Natural killer cell (primary cell): ENCODE measurements at regions not wholly inside any gene's neighbourhood (a gene's known extent, or its start where the extent isn't known, plus 50 kb on each side); places are given as distances from the start of the nearest gene placed in this dataset.
A peak's percentile ranks its signal among the peaks of the same experiment; 100 is the strongest.
"Not testable (repeated sequence)": the region's sequence is repeated elsewhere in the genome, so short reads cannot be mapped to it uniquely, and the experiment has no call there.

ENCODE experiments used
- ATAC-seq, 3 donors: fragments of 150-1000 bp in 2 of 3; fragments of 200-7000 bp in 1 of 3; cut with Tn5 transposase; 1 replicate in 1 of 3; 2 replicates in 2 of 3; pipeline ENCODE4 v1.10.0; 2021; ENCODE audit warnings: mild to moderate bottlenecking in 2 of 3, moderate library complexity in 2 of 3
- DNase-seq, 2 donors: peaks; one replicate each; pipeline versions ENCODE4 v3.0.0 to v3.0.0-alpha.2; 2013 to 2021; ENCODE audit warnings: mixed read lengths in 1 of 2
- H3K27ac ChIP-seq: one replicate; pipeline ENCODE4 v1.5.1; 2013; ENCODE audit warnings: mild to moderate bottlenecking, low read length
- H3K27me3 ChIP-seq: one replicate; pipeline ENCODE4 v1.6.1; 2013; ENCODE audit warnings: low read length; ENCODE audit not compliant: control insufficient read depth, insufficient read depth
- H3K36me3 ChIP-seq: one replicate; pipeline ENCODE4 v1.6.1; 2013; ENCODE audit warnings: low read length; ENCODE audit not compliant: control insufficient read depth, insufficient read depth
- H3K4me1 ChIP-seq: one replicate; pipeline ENCODE4 v1.6.1; 2013; ENCODE audit warnings: low read length; ENCODE audit not compliant: control insufficient read depth, insufficient read depth
- H3K4me3 ChIP-seq: one replicate; pipeline ENCODE4 v1.5.1; 2013; ENCODE audit warnings: low read length
- H3K9me3 ChIP-seq: one replicate; pipeline ENCODE4 v1.6.1; 2013; ENCODE audit warnings: low read length; ENCODE audit not compliant: control insufficient read depth, insufficient read depth
- H3K27ac Mint-ChIP-seq, 2 donors: one replicate each; pipeline ENCODE4 v1.8.0; 2022; ENCODE audit warnings: mild to moderate bottlenecking in 2 of 2, mixed read lengths in 2 of 2, moderate library complexity in 1 of 2
- H3K27me3 Mint-ChIP-seq, 2 donors: one replicate each; pipeline ENCODE4 v1.8.0; 2022; ENCODE audit warnings: low read depth in 2 of 2, mixed read lengths in 2 of 2
- H3K36me3 Mint-ChIP-seq: one replicate; pipeline ENCODE4 v1.8.0; 2022; ENCODE audit warnings: mixed read lengths
- H3K4me1 Mint-ChIP-seq, 2 donors: one replicate each; pipeline ENCODE4 v1.8.0; 2022; ENCODE audit warnings: mixed read lengths in 2 of 2
- H3K4me3 Mint-ChIP-seq: one replicate; pipeline ENCODE4 v1.8.0; 2022; ENCODE audit warnings: mild to moderate bottlenecking, moderate library complexity, mixed read lengths
- H3K9me3 Mint-ChIP-seq, 2 donors: one replicate each; pipeline ENCODE4 v1.8.0; 2022; ENCODE audit warnings: mixed read lengths in 2 of 2
- WGBS: methylation state at CpG from one replicate; pipeline ENCODE4 v1.1.7; 2013; ENCODE audit warnings: missing lambda C conversion rate; ENCODE audit not compliant: insufficient coverage; 5-methylcytosine and 5-hydroxymethylcytosine counted together
- intact Hi-C: fragments of 100-400 bp; cut with micrococcal nuclease; formaldehyde crosslinking; loops from one replicate; pipeline ENCODE4 v1.14.2; 2022
- TF ChIP-seq, protein P1 (sequence below): fragments of 200-600 bp; IDR thresholded peaks from one replicate; pipeline ENCODE4 v1.8.0; 2022; ENCODE audit warnings: antibody characterized with exemption

DNA sequence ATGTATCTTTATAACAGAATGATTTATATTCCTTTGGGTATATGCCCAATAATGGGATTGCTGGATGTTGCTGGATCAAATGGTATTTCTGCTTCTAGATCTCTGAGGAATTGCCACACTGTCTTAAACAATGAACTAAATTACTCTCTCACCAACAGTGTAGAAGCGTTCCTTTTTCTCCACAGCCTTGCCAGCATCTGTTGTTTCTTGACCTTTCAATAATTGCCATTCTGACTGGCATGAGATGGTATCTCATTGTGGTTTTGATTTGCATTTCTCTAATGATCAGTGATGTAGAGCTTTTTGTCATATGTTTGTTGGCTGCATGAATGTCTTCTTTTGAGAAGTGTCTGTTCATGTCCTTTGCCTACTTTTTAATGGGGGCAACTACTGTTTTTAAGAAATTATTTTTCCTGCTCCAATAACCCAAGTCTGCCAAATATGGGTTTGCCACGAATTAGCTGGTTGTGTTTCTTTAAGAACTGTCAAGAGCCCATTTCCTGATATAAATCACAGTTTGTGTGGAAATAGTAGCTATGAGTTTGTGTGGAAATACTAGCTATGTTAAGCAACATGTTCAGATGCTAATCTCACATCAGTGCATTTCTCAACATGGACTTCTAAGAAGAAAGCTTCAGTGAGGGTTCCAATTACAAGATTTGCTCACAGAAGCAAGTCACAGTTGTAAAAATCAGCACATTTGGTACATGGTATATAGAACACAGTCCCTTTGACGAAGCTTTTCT is 259.4 kb downstream of the ANAPC1 start:
- peak overlapping the region; percentile 29 for H3K4me3 Mint-ChIP-seq
- H3K4me1 ChIP-seq: peaks cover 8% of the 10 kb centered on the region

DNA sequence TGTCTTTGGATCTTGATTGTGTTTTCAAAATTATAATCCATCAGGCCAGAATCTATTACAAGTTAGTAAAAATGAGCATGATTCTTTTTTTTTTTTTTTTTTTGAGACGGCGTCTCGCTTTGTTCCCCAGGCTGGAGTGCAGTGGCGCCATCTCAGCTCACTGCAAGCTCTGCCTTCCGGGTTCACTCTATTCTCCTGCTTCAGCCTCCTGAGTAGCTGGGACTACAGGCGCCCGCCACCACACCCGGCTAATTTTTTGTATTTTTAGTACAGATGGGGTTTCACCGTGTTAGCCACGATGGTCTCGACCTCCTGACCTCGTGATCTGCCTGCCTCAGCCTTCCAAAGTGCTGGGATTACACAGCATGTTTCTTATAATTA is 258.8 kb downstream of the ANAPC1 start:
- H3K27me3 Mint-ChIP-seq, H3K27me3 ChIP-seq, DNase-seq, H3K4me3 ChIP-seq, H3K36me3 ChIP-seq, H3K9me3 ChIP-seq, H3K4me1 ChIP-seq, H3K27ac ChIP-seq, intact Hi-C loops: not testable (repeated sequence)
- Mint-ChIP-seq H3K4me3 (peak overlapping the region; percentile 57), H3K27ac (peak overlapping the region; percentile 21 to 33), H3K4me1 (peaks cover 33 to 43% of the 10 kb centered on the region in 2 donors), H3K36me3 (peaks cover 37% of the 10 kb centered on the region), H3K9me3 (peaks cover 4 to 26% of the 10 kb centered on the region in 2 donors)
- WGBS: 49% methylated on average over 12 of the region's 12 CpGs
- peak in 2 of 3 donors; percentile 20 to 33 for ATAC-seq

More for the DNA sequence above, 259.4 kb downstream of the ANAPC1 start:
- Histone ChIP-seq H3K36me3 (no peaks in the 10 kb centered on the region), H3K4me3 (no peak overlapping the region), H3K9me3 (peaks cover 4% of the 10 kb centered on the region), H3K27ac (no peak overlapping the region), H3K27me3 (no peaks in the 10 kb centered on the region)
- peaks cover 33 to 43% of the 10 kb centered on the region in 2 donors for H3K4me1 Mint-ChIP-seq
- intact Hi-C loops: no loop called here
- H3K27ac Mint-ChIP-seq: peak overlapping the region; percentile 21 to 33
- TF ChIP-seq, protein P1, sequence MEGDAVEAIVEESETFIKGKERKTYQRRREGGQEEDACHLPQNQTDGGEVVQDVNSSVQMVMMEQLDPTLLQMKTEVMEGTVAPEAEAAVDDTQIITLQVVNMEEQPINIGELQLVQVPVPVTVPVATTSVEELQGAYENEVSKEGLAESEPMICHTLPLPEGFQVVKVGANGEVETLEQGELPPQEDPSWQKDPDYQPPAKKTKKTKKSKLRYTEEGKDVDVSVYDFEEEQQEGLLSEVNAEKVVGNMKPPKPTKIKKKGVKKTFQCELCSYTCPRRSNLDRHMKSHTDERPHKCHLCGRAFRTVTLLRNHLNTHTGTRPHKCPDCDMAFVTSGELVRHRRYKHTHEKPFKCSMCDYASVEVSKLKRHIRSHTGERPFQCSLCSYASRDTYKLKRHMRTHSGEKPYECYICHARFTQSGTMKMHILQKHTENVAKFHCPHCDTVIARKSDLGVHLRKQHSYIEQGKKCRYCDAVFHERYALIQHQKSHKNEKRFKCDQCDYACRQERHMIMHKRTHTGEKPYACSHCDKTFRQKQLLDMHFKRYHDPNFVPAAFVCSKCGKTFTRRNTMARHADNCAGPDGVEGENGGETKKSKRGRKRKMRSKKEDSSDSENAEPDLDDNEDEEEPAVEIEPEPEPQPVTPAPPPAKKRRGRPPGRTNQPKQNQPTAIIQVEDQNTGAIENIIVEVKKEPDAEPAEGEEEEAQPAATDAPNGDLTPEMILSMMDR: no peak
- peaks cover 0 to 5% of the 10 kb centered on the region in 2 donors for H3K27me3 Mint-ChIP-seq
- peaks cover 31% of the 10 kb centered on the region for H3K36me3 Mint-ChIP-seq
- 20% methylated on average over 2 of the region's 3 CpGs for WGBS
- peak; percentile 48 to 74 (median 56) for ATAC-seq
- peaks cover 4 to 21% of the 10 kb centered on the region in 2 donors for H3K9me3 Mint-ChIP-seq
- no peak for DNase-seq

DNA sequence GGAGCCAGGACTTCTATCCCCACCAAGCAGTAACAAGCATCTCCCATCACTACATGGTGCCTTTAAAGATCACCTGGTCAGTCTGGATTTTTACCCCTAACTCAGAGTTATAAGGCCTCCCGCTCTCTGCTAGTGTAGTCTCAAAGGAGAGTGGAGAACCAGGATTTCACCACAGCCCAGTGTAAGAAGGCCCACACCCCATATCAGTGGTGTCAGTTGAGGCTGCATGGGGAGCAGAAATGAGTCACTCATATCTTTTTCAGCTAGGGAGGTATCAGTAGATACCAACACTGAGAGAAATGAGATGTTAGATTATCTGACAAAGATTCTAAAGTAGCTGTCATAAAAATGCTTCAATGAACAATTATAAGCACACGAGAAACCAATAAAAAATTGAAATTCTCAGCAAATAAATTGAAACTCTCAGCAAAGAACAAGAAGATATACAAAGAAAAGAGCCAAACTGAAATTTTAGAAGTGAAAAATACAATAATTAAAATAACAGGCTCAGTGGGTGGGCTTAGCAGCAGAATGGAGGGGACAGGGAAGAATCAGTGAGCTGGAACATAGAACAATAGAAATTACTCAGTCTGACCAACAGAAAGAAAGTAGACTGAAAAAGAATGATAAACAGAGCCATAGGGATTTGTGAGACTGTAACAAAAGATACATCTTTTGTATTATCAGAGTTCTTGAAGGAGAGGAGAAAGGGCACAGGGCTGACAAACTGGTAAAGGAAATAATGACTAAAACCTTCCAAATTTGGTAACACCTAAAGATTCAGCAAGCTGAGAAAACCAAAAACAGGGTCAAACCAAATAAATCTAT is 257.7 kb downstream of the ANAPC1 start:
- intact Hi-C loops: no loop called here
- Histone ChIP-seq H3K9me3 (peaks cover 10% of the 10 kb centered on the region), H3K36me3 (no peaks in the 10 kb centered on the region), H3K4me1 (peaks cover 8% of the 10 kb centered on the region), H3K4me3 (no peak overlapping the region), H3K27me3 (no peaks in the 10 kb centered on the region), H3K27ac (no peak overlapping the region)
- TF ChIP-seq, protein P1: no peak
- Mint-ChIP-seq H3K4me1 (peaks cover 33 to 35% of the 10 kb centered on the region in 2 donors), H3K27ac (peak overlapping the region; percentile 21 to 70), H3K36me3 (peaks cover 45% of the 10 kb centered on the region), H3K9me3 (peaks cover 4 to 26% of the 10 kb centered on the region in 2 donors), H3K27me3 (peaks cover 0 to 3% of the 10 kb centered on the region in 2 donors), H3K4me3 (peak overlapping the region; percentile 64)
- DNase-seq (no peak), ATAC-seq (peak; percentile 48 to 83 (median 75))
- WGBS: no CpG with 5 or more reads among the region's 2 CpGs

DNA sequence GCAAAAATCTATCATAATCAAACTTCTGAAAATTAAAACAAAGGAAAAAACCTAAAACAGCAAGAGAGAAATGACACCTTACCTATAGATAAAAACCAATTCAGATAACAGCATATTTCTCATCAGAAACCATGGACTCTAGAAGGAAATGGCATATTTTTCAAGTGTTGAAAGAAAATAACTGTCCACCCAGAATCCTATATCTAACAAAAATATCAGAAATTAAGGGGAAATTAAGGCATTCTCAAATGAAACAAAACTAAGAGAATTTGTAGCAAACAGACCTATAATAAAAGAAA is 257.2 kb downstream of the ANAPC1 start:
- peaks cover 10% of the 10 kb centered on the region for H3K9me3 ChIP-seq
- TF ChIP-seq, protein P1: no peak
- H3K4me3 ChIP-seq: no peak overlapping the region
- Mint-ChIP-seq H3K9me3 (peaks cover 4 to 26% of the 10 kb centered on the region in 2 donors), H3K27ac (peak overlapping the region; percentile 21 to 70), H3K36me3 (peaks cover 45% of the 10 kb centered on the region), H3K4me1 (peaks cover 33 to 35% of the 10 kb centered on the region in 2 donors), H3K27me3 (peaks cover 0 to 3% of the 10 kb centered on the region in 2 donors), H3K4me3 (no peak overlapping the region)
- no peak overlapping the region for H3K27ac ChIP-seq
- ATAC-seq (peak in 1 of 3 donors; percentile 10), DNase-seq (no peak)
- H3K27me3 ChIP-seq: no peaks in the 10 kb centered on the region
- intact Hi-C loops: no loop called here
- H3K36me3 ChIP-seq: no peaks in the 10 kb centered on the region
- H3K4me1 ChIP-seq: peaks cover 8% of the 10 kb centered on the region
